ENCODE measurements at regions not wholly inside any gene's neighbourhood (a gene's known extent, or its start where the extent isn't known, plus 50 kb on each side); places are given as distances from the start of the nearest gene placed in this dataset.

DNA sequence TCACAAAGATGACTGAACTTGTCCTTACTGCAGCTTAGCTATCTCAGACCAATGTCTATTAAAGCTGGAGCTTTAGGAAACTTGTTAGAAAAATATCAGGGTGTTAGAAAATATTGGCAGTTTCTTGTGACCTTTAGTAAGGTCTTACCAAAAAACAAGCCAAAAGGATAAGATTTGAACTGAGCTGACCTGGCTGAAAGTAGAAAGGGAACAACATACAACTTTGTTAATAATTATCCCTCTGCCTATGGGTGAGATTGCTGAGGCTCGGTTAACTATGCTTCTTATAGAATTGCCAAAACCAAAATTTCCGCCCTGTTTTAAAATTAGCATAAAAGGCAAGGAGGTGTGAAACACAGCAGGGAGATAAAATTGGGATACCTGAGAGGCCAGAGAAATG, 73.8 kb downstream of the DHRS2 start:
- Histone ChIP-seq H3K9me3 (ENCODE audit: control insufficient read depth in 4 of 4, low read length in 3 of 4) (peaks cover 0 to 3% (median 0%) of the 10 kb centered on the region in 4 donors), H3K4me1 (ENCODE audit: control insufficient read depth in 4 of 4, insufficient read depth in 4 of 4, low read length in 3 of 4) (peaks cover 0 to 8% (median 4%) of the 10 kb centered on the region in 4 donors), H3K4me3 (ENCODE audit: low read depth in 1 of 3, low read length in 3 of 3) (no peak overlapping the region), H3K36me3 (ENCODE audit: control insufficient read depth in 4 of 4, insufficient read depth in 3 of 4, low read depth in 1 of 4, low read length in 3 of 4) (no peaks in the 10 kb centered on the region), H3K9ac (ENCODE audit: low read depth in 1 of 2, low read length in 2 of 2) (no peak overlapping the region), H3K27ac (ENCODE audit: low read depth in 1 of 2, low read length in 2 of 2) (no peak overlapping the region), H3K27me3 (ENCODE audit: control insufficient read depth in 4 of 4, insufficient read depth in 4 of 4, low read length in 3 of 4) (no peaks in the 10 kb centered on the region)
- 63% methylated on average over 2 of the region's 2 CpGs for WGBS
- DNase-seq (ENCODE audit: low spot score), result no peak
- TF ChIP-seq RXRA (IDR thresholded peaks at IDR 0.05), result peak in 1 of 2 donors; percentile 58
- TF ChIP-seq HNF4A (conservative IDR thresholded peaks at IDR 0.05), result peak in 1 of 2 donors; percentile 20
- TF ChIP-seq SP1 (IDR thresholded peaks at IDR 0.05), result no peak

DNA sequence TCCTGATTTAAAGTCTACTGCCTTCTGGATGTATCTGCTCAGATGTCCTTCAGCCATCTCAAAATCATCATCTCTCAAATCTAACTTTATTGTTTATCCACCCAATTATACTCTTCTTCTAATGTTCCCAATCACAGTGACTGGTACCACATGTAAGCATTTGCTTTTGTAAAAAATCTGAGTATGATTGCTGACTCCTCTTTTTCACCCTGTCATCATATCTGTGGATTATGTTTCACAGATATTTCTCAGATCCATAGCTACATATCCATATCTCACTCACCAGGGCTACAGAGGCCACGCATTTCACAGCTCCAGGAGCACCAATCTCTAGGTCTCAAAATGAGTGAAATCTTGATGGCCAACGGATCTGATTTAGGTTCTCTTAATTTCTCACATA, 76.1 kb downstream of the DHRS2 start:
- Histone ChIP-seq H3K27me3 (ENCODE audit: control insufficient read depth in 4 of 4, insufficient read depth in 4 of 4, low read length in 3 of 4) (no peaks in the 10 kb centered on the region), H3K4me3 (ENCODE audit: low read depth in 1 of 3, low read length in 3 of 3) (no peak overlapping the region), H3K9ac (ENCODE audit: low read depth in 1 of 2, low read length in 2 of 2) (no peak overlapping the region), H3K4me1 (ENCODE audit: control insufficient read depth in 4 of 4, insufficient read depth in 4 of 4, low read length in 3 of 4) (peaks cover 0 to 8% (median 4%) of the 10 kb centered on the region in 4 donors), H3K9me3 (ENCODE audit: control insufficient read depth in 4 of 4, low read length in 3 of 4) (no peaks in the 10 kb centered on the region), H3K27ac (ENCODE audit: low read depth in 1 of 2, low read length in 2 of 2) (no peak overlapping the region), H3K36me3 (ENCODE audit: control insufficient read depth in 4 of 4, insufficient read depth in 3 of 4, low read depth in 1 of 4, low read length in 3 of 4) (no peaks in the 10 kb centered on the region)
- TF ChIP-seq, protein P1, sequence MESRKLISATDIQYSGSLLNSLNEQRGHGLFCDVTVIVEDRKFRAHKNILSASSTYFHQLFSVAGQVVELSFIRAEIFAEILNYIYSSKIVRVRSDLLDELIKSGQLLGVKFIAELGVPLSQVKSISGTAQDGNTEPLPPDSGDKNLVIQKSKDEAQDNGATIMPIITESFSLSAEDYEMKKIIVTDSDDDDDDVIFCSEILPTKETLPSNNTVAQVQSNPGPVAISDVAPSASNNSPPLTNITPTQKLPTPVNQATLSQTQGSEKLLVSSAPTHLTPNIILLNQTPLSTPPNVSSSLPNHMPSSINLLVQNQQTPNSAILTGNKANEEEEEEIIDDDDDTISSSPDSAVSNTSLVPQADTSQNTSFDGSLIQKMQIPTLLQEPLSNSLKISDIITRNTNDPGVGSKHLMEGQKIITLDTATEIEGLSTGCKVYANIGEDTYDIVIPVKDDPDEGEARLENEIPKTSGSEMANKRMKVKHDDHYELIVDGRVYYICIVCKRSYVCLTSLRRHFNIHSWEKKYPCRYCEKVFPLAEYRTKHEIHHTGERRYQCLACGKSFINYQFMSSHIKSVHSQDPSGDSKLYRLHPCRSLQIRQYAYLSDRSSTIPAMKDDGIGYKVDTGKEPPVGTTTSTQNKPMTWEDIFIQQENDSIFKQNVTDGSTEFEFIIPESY (IDR thresholded peaks at IDR 0.05), result no peak
- TF ChIP-seq, protein P2, sequence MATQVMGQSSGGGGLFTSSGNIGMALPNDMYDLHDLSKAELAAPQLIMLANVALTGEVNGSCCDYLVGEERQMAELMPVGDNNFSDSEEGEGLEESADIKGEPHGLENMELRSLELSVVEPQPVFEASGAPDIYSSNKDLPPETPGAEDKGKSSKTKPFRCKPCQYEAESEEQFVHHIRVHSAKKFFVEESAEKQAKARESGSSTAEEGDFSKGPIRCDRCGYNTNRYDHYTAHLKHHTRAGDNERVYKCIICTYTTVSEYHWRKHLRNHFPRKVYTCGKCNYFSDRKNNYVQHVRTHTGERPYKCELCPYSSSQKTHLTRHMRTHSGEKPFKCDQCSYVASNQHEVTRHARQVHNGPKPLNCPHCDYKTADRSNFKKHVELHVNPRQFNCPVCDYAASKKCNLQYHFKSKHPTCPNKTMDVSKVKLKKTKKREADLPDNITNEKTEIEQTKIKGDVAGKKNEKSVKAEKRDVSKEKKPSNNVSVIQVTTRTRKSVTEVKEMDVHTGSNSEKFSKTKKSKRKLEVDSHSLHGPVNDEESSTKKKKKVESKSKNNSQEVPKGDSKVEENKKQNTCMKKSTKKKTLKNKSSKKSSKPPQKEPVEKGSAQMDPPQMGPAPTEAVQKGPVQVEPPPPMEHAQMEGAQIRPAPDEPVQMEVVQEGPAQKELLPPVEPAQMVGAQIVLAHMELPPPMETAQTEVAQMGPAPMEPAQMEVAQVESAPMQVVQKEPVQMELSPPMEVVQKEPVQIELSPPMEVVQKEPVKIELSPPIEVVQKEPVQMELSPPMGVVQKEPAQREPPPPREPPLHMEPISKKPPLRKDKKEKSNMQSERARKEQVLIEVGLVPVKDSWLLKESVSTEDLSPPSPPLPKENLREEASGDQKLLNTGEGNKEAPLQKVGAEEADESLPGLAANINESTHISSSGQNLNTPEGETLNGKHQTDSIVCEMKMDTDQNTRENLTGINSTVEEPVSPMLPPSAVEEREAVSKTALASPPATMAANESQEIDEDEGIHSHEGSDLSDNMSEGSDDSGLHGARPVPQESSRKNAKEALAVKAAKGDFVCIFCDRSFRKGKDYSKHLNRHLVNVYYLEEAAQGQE (IDR thresholded peaks at IDR 0.05), result no peak
- TF ChIP-seq SP1 (IDR thresholded peaks at IDR 0.05), result no peak
- no peak for TF ChIP-seq NR2F2 (IDR thresholded peaks at IDR 0.05)
- TF ChIP-seq, protein P3, sequence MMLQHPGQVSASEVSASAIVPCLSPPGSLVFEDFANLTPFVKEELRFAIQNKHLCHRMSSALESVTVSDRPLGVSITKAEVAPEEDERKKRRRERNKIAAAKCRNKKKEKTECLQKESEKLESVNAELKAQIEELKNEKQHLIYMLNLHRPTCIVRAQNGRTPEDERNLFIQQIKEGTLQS (IDR thresholded peaks at IDR 0.05), result no peak
- no peak for TF ChIP-seq HNF4A (conservative IDR thresholded peaks at IDR 0.05)
- no peak for TF ChIP-seq EGR1 (IDR thresholded peaks at IDR 0.05; ENCODE audit: low read depth in 2 of 2)
- no peak for TF ChIP-seq RAD21 (IDR thresholded peaks at IDR 0.05)
- 86% methylated on average over 2 of the region's 2 CpGs for WGBS
- no peak for DNase-seq (ENCODE audit: low spot score)

DNA sequence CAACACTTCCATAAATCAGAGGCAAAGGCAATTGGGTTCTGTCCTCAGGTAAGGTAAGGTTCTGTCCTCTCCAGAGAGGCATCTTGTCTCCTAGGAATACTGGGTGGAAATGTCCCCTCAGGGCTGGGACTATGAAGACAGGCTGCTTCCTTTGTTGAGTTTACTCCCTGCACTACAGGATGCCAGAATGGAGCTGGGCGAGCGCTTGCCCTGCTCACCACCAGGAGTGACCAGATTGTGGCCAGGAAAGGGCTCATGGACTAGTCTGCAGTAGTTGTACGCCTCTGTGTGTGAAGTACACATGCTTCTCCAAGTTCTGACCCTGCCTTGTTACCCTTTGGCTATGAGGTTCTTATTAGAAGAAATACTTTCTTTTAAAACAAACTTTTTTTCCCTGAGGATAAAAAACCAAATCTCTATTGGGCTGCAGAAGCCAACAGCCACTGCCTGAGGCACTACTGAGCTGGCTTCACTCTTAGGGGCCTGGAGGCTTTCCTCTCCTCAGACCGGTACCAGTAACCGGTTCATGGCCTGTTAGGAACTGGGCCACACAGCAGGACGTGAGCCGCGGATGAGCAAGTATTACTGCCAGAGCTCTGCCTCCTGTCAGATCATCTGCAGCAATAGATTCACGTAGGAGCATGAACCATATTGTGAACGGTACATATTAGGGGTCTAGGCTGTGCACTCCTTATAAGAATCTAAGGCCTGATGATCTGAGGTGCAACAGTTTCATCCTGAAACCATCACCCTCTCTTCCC, 83.2 kb downstream of the DHRS2 start:
- no peak overlapping the region for H3K27ac ChIP-seq (ENCODE audit: low read depth in 1 of 2, low read length in 2 of 2)
- no peaks in the 10 kb centered on the region for H3K27me3 ChIP-seq (ENCODE audit: control insufficient read depth in 4 of 4, insufficient read depth in 4 of 4, low read length in 3 of 4)
- no peak for DNase-seq (ENCODE audit: low spot score)
- H3K36me3 ChIP-seq (ENCODE audit: control insufficient read depth in 4 of 4, insufficient read depth in 3 of 4, low read depth in 1 of 4, low read length in 3 of 4), result no peaks in the 10 kb centered on the region
- no peaks in the 10 kb centered on the region for H3K4me1 ChIP-seq (ENCODE audit: control insufficient read depth in 4 of 4, insufficient read depth in 4 of 4, low read length in 3 of 4)
- no peak overlapping the region for H3K9ac ChIP-seq (ENCODE audit: low read depth in 1 of 2, low read length in 2 of 2)
- H3K9me3 ChIP-seq (ENCODE audit: control insufficient read depth in 4 of 4, low read length in 3 of 4), result no peaks in the 10 kb centered on the region
- 89% methylated on average over 10 of the region's 10 CpGs for WGBS
- no peak overlapping the region for H3K4me3 ChIP-seq (ENCODE audit: low read depth in 1 of 3, low read length in 3 of 3)
- TF ChIP-seq NR2F2 (IDR thresholded peaks at IDR 0.05), result no peak
- TF ChIP-seq, protein P4, sequence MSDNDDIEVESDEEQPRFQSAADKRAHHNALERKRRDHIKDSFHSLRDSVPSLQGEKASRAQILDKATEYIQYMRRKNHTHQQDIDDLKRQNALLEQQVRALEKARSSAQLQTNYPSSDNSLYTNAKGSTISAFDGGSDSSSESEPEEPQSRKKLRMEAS (IDR thresholded peaks at IDR 0.05), result no peak
- TF ChIP-seq HNF4A (conservative IDR thresholded peaks at IDR 0.05), result no peak
- no peak for TF ChIP-seq TAF1 (conservative IDR thresholded peaks at IDR 0.05)
- no peak for TF ChIP-seq HNF4G (IDR thresholded peaks at IDR 0.05)
- no peak for TF ChIP-seq FOXA2 (IDR thresholded peaks at IDR 0.05)
- TF ChIP-seq, protein P2 (IDR thresholded peaks at IDR 0.05), result no peak
- TF ChIP-seq FOXA1 (IDR thresholded peaks at IDR 0.05), result no peak
- TF ChIP-seq, protein P5, sequence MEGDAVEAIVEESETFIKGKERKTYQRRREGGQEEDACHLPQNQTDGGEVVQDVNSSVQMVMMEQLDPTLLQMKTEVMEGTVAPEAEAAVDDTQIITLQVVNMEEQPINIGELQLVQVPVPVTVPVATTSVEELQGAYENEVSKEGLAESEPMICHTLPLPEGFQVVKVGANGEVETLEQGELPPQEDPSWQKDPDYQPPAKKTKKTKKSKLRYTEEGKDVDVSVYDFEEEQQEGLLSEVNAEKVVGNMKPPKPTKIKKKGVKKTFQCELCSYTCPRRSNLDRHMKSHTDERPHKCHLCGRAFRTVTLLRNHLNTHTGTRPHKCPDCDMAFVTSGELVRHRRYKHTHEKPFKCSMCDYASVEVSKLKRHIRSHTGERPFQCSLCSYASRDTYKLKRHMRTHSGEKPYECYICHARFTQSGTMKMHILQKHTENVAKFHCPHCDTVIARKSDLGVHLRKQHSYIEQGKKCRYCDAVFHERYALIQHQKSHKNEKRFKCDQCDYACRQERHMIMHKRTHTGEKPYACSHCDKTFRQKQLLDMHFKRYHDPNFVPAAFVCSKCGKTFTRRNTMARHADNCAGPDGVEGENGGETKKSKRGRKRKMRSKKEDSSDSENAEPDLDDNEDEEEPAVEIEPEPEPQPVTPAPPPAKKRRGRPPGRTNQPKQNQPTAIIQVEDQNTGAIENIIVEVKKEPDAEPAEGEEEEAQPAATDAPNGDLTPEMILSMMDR (IDR thresholded peaks at IDR 0.05; ENCODE audit: low read depth, low read length, missing input control), result no peak
- no peak for TF ChIP-seq RXRA (IDR thresholded peaks at IDR 0.05)
- no peak for TF ChIP-seq JUND (IDR thresholded peaks at IDR 0.05)

All from liver (tissue), 8 donors.